H1 (cell line): ENCODE measurements at regions not wholly inside any gene's neighbourhood (a gene's known extent, or its start where the extent isn't known, plus 50 kb on each side); places are given as distances from the start of the nearest gene placed in this dataset.

Experiments
- CTCF ChIA-PET: fragments of 300-600 bp; sonication (Branson Sonifier 250); formaldehyde crosslinking; loops from one replicate; lab custom pipeline; 2021; ENCODE audit not compliant: partially characterized antibody; lab: Charles Lee
- POLR2A ChIA-PET: fragments of 300-600 bp; sonication (Branson Sonifier 250); formaldehyde crosslinking; loops from one replicate; lab custom pipeline; 2021; ENCODE audit warnings: inconsistent platforms; ENCODE audit not compliant: partially characterized antibody; lab: Charles Lee
- DNase-seq, 2 experiments: peaks; one replicate each; pipeline versions ENCODE4 v3.0.0 to v3.0.0-alpha.2; 2010 to 2022; ENCODE audit warnings: low spot score in 2 of 2, low read depth in 1 of 2, mixed read lengths in 1 of 2
- FAIRE-seq: peaks from 2 replicates; lab custom pipeline; 2011; peaks lifted over from hg19 to GRCh38; lab: Jason Lieb, UNC
- H2AFZ ChIP-seq: 2 replicates; pipeline ENCODE4 v1.8.1; 2012; ENCODE audit warnings: low read length, inconsistent platforms
- H2AK5ac ChIP-seq: 2 replicates; pipeline ENCODE4 v1.6.1; 2013; ENCODE audit warnings: low read depth, low read length
- H2BK120ac ChIP-seq: replicated peaks from 2 replicates; pipeline ENCODE3; 2013; ENCODE audit warnings: low read depth, low read length, inconsistent platforms
- H2BK12ac ChIP-seq: 2 replicates; pipeline ENCODE4 v1.6.1; 2013; ENCODE audit warnings: low read depth, low read length
- H2BK15ac ChIP-seq: 2 replicates; pipeline ENCODE4 v1.6.1; 2013; ENCODE audit warnings: low read length
- H2BK20ac ChIP-seq: 2 replicates; pipeline ENCODE4 v1.6.1; 2013; ENCODE audit warnings: low read length
- H2BK5ac ChIP-seq: 2 replicates; pipeline ENCODE4 v1.6.1; 2013; ENCODE audit warnings: low read depth, low read length
- H3K14ac ChIP-seq: 2 replicates; pipeline ENCODE4 v1.6.1; 2013; ENCODE audit warnings: inconsistent platforms; ENCODE audit not compliant: insufficient read length
- H3K18ac ChIP-seq: 2 replicates; pipeline ENCODE4 v1.6.1; 2013; ENCODE audit warnings: low read length; ENCODE audit errors: extremely low read depth
- H3K23ac ChIP-seq: 2 replicates; pipeline ENCODE4 v1.6.1; 2013; ENCODE audit warnings: inconsistent platforms; ENCODE audit not compliant: insufficient read length
- H3K23me2 ChIP-seq: 2 replicates; pipeline ENCODE4 v1.6.1; 2013; ENCODE audit warnings: low read depth, low read length
- H3K27ac ChIP-seq: 2 replicates; pipeline ENCODE4 v1.6.1; 2011; ENCODE audit warnings: low read depth, low read length, inconsistent platforms
- H3K27me3 ChIP-seq, 4 experiments: replicated peaks in 1 of 4; 1 replicate in 1 of 4; 2 replicates in 3 of 4; pipeline versions ENCODE4 v1.6.1 to v1.8.1; 2011 to 2013; ENCODE audit warnings: low read length in 3 of 4, mild to moderate bottlenecking in 3 of 4, inconsistent platforms in 2 of 4, mixed read lengths in 2 of 4, moderate library complexity in 1 of 4; ENCODE audit not compliant: control insufficient read depth in 3 of 4, insufficient read depth in 3 of 4; ENCODE audit errors: extremely low read depth in 1 of 4
- H3K36me3 ChIP-seq, 4 experiments: 2 replicates each; pipeline versions ENCODE4 v1.6.1 to v1.8.1; 2011 to 2013; ENCODE audit warnings: mild to moderate bottlenecking in 4 of 4, low read length in 3 of 4, moderate library complexity in 2 of 4, control low read depth in 1 of 4, inconsistent platforms in 1 of 4; ENCODE audit not compliant: insufficient read depth in 4 of 4, control insufficient read depth in 2 of 4
- H3K4ac ChIP-seq: replicated peaks from 2 replicates; pipeline ENCODE3; 2013; ENCODE audit warnings: low read length, low read depth, mixed read lengths, inconsistent platforms; ENCODE audit not compliant: insufficient read length
- H3K4me1 ChIP-seq, 4 experiments: replicated peaks in 1 of 4; 1 replicate in 1 of 4; 2 replicates in 3 of 4; pipeline versions ENCODE4 v1.6.1 to v1.8.1; 2011 to 2013; ENCODE audit warnings: low read length in 3 of 4, inconsistent platforms in 2 of 4, mixed read lengths in 1 of 4; ENCODE audit not compliant: insufficient read depth in 4 of 4, control insufficient read depth in 3 of 4
- H3K4me2 ChIP-seq, 2 experiments: 2 replicates each; pipeline versions ENCODE4 v1.6.1 to v1.8.1; 2011 to 2013; ENCODE audit warnings: low read depth in 2 of 2, low read length in 2 of 2, control low read depth in 1 of 2, inconsistent platforms in 1 of 2, mild to moderate bottlenecking in 1 of 2; ENCODE audit not compliant: insufficient read depth in 1 of 2
- H3K4me3 ChIP-seq, 4 experiments: fragments of 200-600, 300-600 bp in 1 of 4; sonication (generic), shearing (Covaris generic), sonication (Bioruptor Twin) in 1 of 4; 2 replicates each; pipeline versions ENCODE4 v1.5.1 to v1.8.1; 2011 to 2016; ENCODE audit warnings: low read length in 4 of 4, low read depth in 3 of 4, control low read depth in 2 of 4, inconsistent platforms in 2 of 4, mild to moderate bottlenecking in 2 of 4, mixed read lengths in 1 of 4, moderate library complexity in 1 of 4; ENCODE audit not compliant: insufficient read depth in 2 of 4; ENCODE audit errors: extremely low read depth in 1 of 4
- H3K56ac ChIP-seq: replicated peaks from 2 replicates; pipeline ENCODE3; 2013; ENCODE audit warnings: low read depth, mild to moderate bottlenecking, mixed read lengths, low read length, inconsistent platforms; ENCODE audit not compliant: insufficient read length
- H3K79me1 ChIP-seq: 2 replicates; pipeline ENCODE4 v1.6.1; 2013; ENCODE audit warnings: low read depth, low read length, control low read depth
- H3K79me2 ChIP-seq, 2 experiments: 2 replicates each; pipeline versions ENCODE4 v1.6.1 to v1.8.1; 2012 to 2013; ENCODE audit warnings: low read length in 2 of 2, mild to moderate bottlenecking in 2 of 2, inconsistent platforms in 1 of 2; ENCODE audit not compliant: insufficient read depth in 2 of 2, control insufficient read depth in 1 of 2
- H3K9ac ChIP-seq, 4 experiments: replicated peaks in 1 of 4; 1 replicate in 1 of 4; 2 replicates in 3 of 4; pipeline versions ENCODE4 v1.6.1 to v1.8.1; 2011 to 2013; ENCODE audit warnings: low read depth in 3 of 4, low read length in 3 of 4, control low read depth in 2 of 4, mild to moderate bottlenecking in 2 of 4, moderate library complexity in 2 of 4, inconsistent platforms in 1 of 4; ENCODE audit errors: extremely low read depth in 1 of 4
- H3K9me3 ChIP-seq, 2 experiments: 2 replicates each; pipeline versions ENCODE4 v1.6.1 to v1.8.1; 2012 to 2013; ENCODE audit warnings: mild to moderate bottlenecking in 2 of 2, moderate library complexity in 2 of 2, control low read depth in 1 of 2, inconsistent platforms in 1 of 2, low read depth in 1 of 2, low read length in 1 of 2, mixed read lengths in 1 of 2; ENCODE audit not compliant: insufficient read depth in 2 of 2
- H4K20me1 ChIP-seq, 2 experiments: replicated peaks in 1 of 2; 2 replicates each; pipeline versions ENCODE3 to v1.8.1; 2011 to 2013; ENCODE audit warnings: inconsistent platforms in 2 of 2, low read length in 2 of 2, mild to moderate bottlenecking in 1 of 2; ENCODE audit not compliant: insufficient read depth in 2 of 2, control insufficient read depth in 1 of 2
- H4K5ac ChIP-seq: 2 replicates; pipeline ENCODE4 v1.6.1; 2013; ENCODE audit warnings: low read length, low read depth, mixed read lengths, inconsistent platforms; ENCODE audit not compliant: insufficient read length
- H4K8ac ChIP-seq: 2 replicates; pipeline ENCODE4 v1.8.0; 2013; ENCODE audit warnings: mild to moderate bottlenecking, moderate library complexity, low read length, inconsistent platforms; ENCODE audit not compliant: insufficient read depth; ENCODE audit errors: extremely low read depth
- H4K91ac ChIP-seq: replicated peaks from 2 replicates; pipeline ENCODE3; 2013; ENCODE audit warnings: low read length, mixed read lengths, inconsistent platforms; ENCODE audit not compliant: insufficient read length
- BCL11A ChIP-seq, 2 experiments: IDR thresholded peaks; one replicate each; pipeline ENCODE4 v1.6.1; 2011; ENCODE audit warnings: low read depth in 2 of 2, low read length in 2 of 2, mild to moderate bottlenecking in 2 of 2
- CHD2 ChIP-seq: IDR thresholded peaks from 2 replicates; pipeline ENCODE4 v1.6.1; 2012; ENCODE audit warnings: low read length, improper control_type of control experiment
- HDAC6 ChIP-seq: IDR thresholded peaks from one replicate; pipeline ENCODE4 v1.7.1; 2012; ENCODE audit warnings: low read depth, mild to moderate bottlenecking, inconsistent platforms, low read length, moderate library complexity
- JUN ChIP-seq: IDR thresholded peaks from 2 replicates; pipeline ENCODE4 v1.6.1; 2011; ENCODE audit warnings: low read depth, mild to moderate bottlenecking, improper control_type of control experiment, low read length
- NANOG ChIP-seq: IDR thresholded peaks from 2 replicates; pipeline ENCODE4 v1.6.1; 2011; ENCODE audit warnings: low read length, low read depth, mild to moderate bottlenecking, inconsistent platforms; ENCODE audit not compliant: insufficient read depth, poor library complexity, severe bottlenecking
- PHF8 ChIP-seq: fragments of 200-600 bp; sonication (generic); conservative IDR thresholded peaks from 2 replicates; pipeline ENCODE4 v1.7.1; 2012; ENCODE audit warnings: low read depth, mild to moderate bottlenecking, inconsistent platforms, low read length, moderate library complexity
- POLR2AphosphoS5 ChIP-seq: IDR thresholded peaks from 2 replicates; pipeline ENCODE4 v1.6.1; 2011; ENCODE audit warnings: low read depth, low read length
- RBBP5 ChIP-seq: IDR thresholded peaks from 2 replicates; pipeline ENCODE4 v1.7.1; 2012; ENCODE audit warnings: low read depth, mild to moderate bottlenecking, inconsistent platforms, low read length, moderate library complexity, borderline replicate concordance
- RXRA ChIP-seq: IDR thresholded peaks from 2 replicates; pipeline ENCODE4 v1.6.1; 2011; ENCODE audit warnings: low read depth, mild to moderate bottlenecking, low read length, moderate library complexity; ENCODE audit not compliant: insufficient read depth
- TBP ChIP-seq: IDR thresholded peaks from 2 replicates; pipeline ENCODE4 v1.6.1; 2011; ENCODE audit warnings: low read depth, low read length, improper control_type of control experiment
- WGBS, 2 experiments: shearing (Covaris generic) in 1 of 2; methylation state at CpG; one replicate each; pipeline versions ENCODE4 v1.1.6 to v1.1.7; 2013 to 2015; ENCODE audit warnings: low lambda C conversion rate in 2 of 2, mixed read lengths in 2 of 2, inconsistent platforms in 1 of 2, low coverage in 1 of 2, missing lambda C conversion rate in 1 of 2; ENCODE audit not compliant: insufficient replicate concordance in 2 of 2, insufficient coverage in 1 of 2, insufficient read length in 1 of 2; ENCODE audit errors: extremely low coverage in 1 of 2, missing lambda C conversion rate in 1 of 2; 5-methylcytosine and 5-hydroxymethylcytosine counted together
- TF ChIP-seq, protein P1 (sequence below): IDR thresholded peaks from 2 replicates; pipeline ENCODE4 v1.6.1; 2011; ENCODE audit warnings: low read depth, mild to moderate bottlenecking, low read length; ENCODE audit not compliant: insufficient read depth
- TF ChIP-seq, protein P2 (sequence below): IDR thresholded peaks from 2 replicates; pipeline ENCODE4 v1.6.1; 2012; ENCODE audit warnings: inconsistent platforms

- Histone ChIP-seq H3K79me1 (no peaks in the 10 kb centered on the region), H3K4ac (no peak overlapping the region), H3K23me2 (peaks cover 1% of the 10 kb centered on the region; the same call in 1 of the 2 replicates), H3K36me3 (no peaks in the 10 kb centered on the region), H3K4me3 (no peak overlapping the region), H3K56ac (no peak overlapping the region), H4K20me1 (no peaks in the 10 kb centered on the region), H2AFZ (no peak overlapping the region), H3K9ac (no peak overlapping the region), H3K4me1 (no peaks in the 10 kb centered on the region), H4K91ac (no peak overlapping the region), H3K9me3 (no peaks in the 10 kb centered on the region), H3K18ac (no peak overlapping the region), H2BK5ac (no peak overlapping the region), H3K4me2 (no peak overlapping the region), H2AK5ac (no peak overlapping the region), H3K79me2 (no peaks in the 10 kb centered on the region), H2BK12ac (no peak overlapping the region), H2BK120ac (no peak overlapping the region), H2BK15ac (no peak overlapping the region), H4K5ac (no peak overlapping the region), H3K23ac (no peak overlapping the region), H2BK20ac (no peak overlapping the region), H3K27ac (no peak overlapping the region), H3K27me3 (no peaks in the 10 kb centered on the region), H3K14ac (no peak overlapping the region), H4K8ac (no peak overlapping the region)
- 86% methylated on average over 2 of the region's 2 CpGs; no CpG with 5 or more reads in 1 of the 2 experiments for WGBS, 2 experiments
- ChIA-PET CTCF (interaction anchor here (1.0 kb wide), 1 partner anchor 17 kb away, joined by 3 read pairs; no protein-coding TSS in a partner anchor), POLR2A (no interaction called here)
- FAIRE-seq: no peak
- DNase-seq: no peak
- TF ChIP-seq PHF8 (no peak), CHD2 (no peak), BCL11A (IDR thresholded peaks at IDR 0.05; ENCODE audit: low read depth in 2 of 2, low read length in 2 of 2) (no peak), TBP (no peak), RBBP5 (no peak), RXRA (no peak), JUN (no peak), HDAC6 (no peak), NANOG (no peak), POLR2AphosphoS5 (no peak)
- TF ChIP-seq, protein P1, sequence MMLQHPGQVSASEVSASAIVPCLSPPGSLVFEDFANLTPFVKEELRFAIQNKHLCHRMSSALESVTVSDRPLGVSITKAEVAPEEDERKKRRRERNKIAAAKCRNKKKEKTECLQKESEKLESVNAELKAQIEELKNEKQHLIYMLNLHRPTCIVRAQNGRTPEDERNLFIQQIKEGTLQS: no peak
- TF ChIP-seq, protein P2, sequence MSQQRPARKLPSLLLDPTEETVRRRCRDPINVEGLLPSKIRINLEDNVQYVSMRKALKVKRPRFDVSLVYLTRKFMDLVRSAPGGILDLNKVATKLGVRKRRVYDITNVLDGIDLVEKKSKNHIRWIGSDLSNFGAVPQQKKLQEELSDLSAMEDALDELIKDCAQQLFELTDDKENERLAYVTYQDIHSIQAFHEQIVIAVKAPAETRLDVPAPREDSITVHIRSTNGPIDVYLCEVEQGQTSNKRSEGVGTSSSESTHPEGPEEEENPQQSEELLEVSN: no peak
These were observed 139.1 kb upstream of the PTGFR start for GRCh38 chr1:78351551-78352216.
